Right atrium auricular region (tissue), 2 donors: ENCODE measurements at regions not wholly inside any gene's neighbourhood (a gene's known extent, or its start where the extent isn't known, plus 50 kb on each side); places are given as distances from the start of the nearest gene placed in this dataset.

Experiments used
- DNase-seq: peaks from one replicate; pipeline ENCODE4 v3.0.0-alpha.2; 2019; ENCODE audit warnings: low spot score
- H3K27ac ChIP-seq, 2 donors: fragments of 200-600 bp; sonication (generic); 1 replicate in 1 of 2; 2 replicates in 1 of 2; pipeline ENCODE4 v1.5.1; 2016 to 2019
- H3K27me3 ChIP-seq, 2 donors: fragments of 200-600 bp; sonication (generic); one replicate each; pipeline versions ENCODE4 v1.5.1 to v1.6.0; 2017 to 2019
- H3K36me3 ChIP-seq: fragments of 200-600 bp; sonication (generic); one replicate; pipeline ENCODE4 v1.5.1; 2016
- H3K4me1 ChIP-seq, 2 donors: fragments of 200-600 bp; sonication (generic); one replicate each; pipeline versions ENCODE4 v1.5.1 to v1.6.0; 2017 to 2019
- H3K4me3 ChIP-seq, 2 donors: fragments of 200-600 bp; sonication (generic); 1 replicate in 1 of 2; 2 replicates in 1 of 2; pipeline ENCODE4 v1.5.1; 2017 to 2019; ENCODE audit warnings: mild to moderate bottlenecking in 1 of 2, moderate library complexity in 1 of 2
- H3K9me3 ChIP-seq, 2 donors: fragments of 200-600 bp; sonication (generic); one replicate each; pipeline ENCODE4 v1.5.1; 2019
- TF ChIP-seq, protein P1 (sequence below), 2 donors: fragments of 200-600 bp; sonication (generic); IDR thresholded peaks; one replicate each; pipeline ENCODE4 v1.5.1; 2019; ENCODE audit warnings: antibody characterized with exemption in 2 of 2

DNA sequence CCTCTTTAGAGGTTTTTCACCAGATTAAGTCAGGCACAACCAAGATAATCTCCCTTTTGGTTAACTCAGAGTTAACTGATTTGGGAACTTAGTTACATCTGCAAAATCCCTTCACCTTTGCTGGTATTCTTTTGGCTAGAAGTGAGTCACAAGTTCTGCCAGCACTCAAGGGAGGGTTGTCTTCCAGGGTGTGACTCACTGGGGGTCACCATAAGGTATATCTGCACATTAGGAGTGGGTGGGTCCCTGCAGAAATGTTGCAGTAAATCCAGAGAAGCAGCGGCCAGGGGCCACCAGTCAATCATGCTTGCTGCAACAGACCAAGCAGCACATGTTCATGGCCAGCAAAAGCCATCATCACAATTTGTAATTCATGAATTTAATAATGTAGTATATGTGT is 59.8 kb upstream of the MAML3 start:
- TF ChIP-seq, protein P1, sequence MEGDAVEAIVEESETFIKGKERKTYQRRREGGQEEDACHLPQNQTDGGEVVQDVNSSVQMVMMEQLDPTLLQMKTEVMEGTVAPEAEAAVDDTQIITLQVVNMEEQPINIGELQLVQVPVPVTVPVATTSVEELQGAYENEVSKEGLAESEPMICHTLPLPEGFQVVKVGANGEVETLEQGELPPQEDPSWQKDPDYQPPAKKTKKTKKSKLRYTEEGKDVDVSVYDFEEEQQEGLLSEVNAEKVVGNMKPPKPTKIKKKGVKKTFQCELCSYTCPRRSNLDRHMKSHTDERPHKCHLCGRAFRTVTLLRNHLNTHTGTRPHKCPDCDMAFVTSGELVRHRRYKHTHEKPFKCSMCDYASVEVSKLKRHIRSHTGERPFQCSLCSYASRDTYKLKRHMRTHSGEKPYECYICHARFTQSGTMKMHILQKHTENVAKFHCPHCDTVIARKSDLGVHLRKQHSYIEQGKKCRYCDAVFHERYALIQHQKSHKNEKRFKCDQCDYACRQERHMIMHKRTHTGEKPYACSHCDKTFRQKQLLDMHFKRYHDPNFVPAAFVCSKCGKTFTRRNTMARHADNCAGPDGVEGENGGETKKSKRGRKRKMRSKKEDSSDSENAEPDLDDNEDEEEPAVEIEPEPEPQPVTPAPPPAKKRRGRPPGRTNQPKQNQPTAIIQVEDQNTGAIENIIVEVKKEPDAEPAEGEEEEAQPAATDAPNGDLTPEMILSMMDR (IDR thresholded peaks at IDR 0.05) = no peak
- no peaks in the 10 kb centered on the region for H3K9me3 ChIP-seq
- no peaks in the 10 kb centered on the region for H3K27me3 ChIP-seq
- H3K36me3 ChIP-seq = no peaks in the 10 kb centered on the region
- no peak overlapping the region for H3K4me3 ChIP-seq
- no peak for DNase-seq
- H3K4me1 ChIP-seq = no peaks in the 10 kb centered on the region
- H3K27ac ChIP-seq = no peak overlapping the region

DNA sequence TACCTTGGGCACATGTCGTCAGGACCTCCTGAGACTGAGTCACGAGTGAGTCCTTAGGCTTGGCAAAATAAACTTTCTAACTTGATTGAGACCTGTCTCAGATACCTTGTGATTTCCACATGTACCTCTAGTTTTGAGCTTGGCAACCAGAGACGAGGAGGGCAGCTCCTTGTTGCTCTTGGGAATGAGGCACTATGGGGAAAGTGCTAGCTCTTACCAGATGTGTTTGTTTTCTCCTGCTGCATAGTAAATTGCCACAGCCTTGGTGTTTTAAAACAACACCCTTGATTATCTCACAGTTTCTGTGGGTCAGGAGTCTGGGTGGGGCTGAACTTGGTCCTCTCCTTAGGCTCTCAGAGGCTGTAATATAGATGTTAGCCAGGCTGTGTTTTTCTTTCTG is 59.1 kb upstream of the MAML3 start:
- TF ChIP-seq, protein P1 (IDR thresholded peaks at IDR 0.05) = no peak
- Histone ChIP-seq H3K4me1 (no peaks in the 10 kb centered on the region), H3K9me3 (no peaks in the 10 kb centered on the region), H3K27ac (no peak overlapping the region), H3K36me3 (no peaks in the 10 kb centered on the region), H3K4me3 (no peak overlapping the region), H3K27me3 (no peaks in the 10 kb centered on the region)
- no peak for DNase-seq

DNA sequence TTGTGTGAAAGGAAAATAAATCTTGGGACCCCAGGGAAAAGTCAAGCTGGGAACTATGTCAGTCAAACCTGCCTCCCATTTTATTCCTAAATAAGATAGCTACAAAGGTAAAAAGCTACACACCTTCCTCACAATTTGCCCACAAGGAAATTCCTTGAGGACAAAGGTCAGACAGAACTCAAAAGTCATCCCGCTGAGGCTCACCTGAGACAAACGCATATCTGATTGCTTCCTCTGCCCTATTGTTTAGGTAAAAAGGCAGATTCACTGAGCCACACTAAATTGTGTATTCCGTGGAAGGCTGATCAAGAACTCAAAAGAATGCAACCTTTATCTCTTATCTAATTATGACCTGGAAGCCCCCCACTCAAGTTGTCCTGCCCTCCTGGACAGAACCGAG is 58.7 kb upstream of the MAML3 start:
- DNase-seq = no peak
- Histone ChIP-seq H3K4me1 (no peaks in the 10 kb centered on the region), H3K27ac (no peak overlapping the region), H3K9me3 (no peaks in the 10 kb centered on the region), H3K36me3 (no peaks in the 10 kb centered on the region), H3K27me3 (no peaks in the 10 kb centered on the region), H3K4me3 (no peak overlapping the region)
- TF ChIP-seq, protein P1 (IDR thresholded peaks at IDR 0.05) = no peak

DNA sequence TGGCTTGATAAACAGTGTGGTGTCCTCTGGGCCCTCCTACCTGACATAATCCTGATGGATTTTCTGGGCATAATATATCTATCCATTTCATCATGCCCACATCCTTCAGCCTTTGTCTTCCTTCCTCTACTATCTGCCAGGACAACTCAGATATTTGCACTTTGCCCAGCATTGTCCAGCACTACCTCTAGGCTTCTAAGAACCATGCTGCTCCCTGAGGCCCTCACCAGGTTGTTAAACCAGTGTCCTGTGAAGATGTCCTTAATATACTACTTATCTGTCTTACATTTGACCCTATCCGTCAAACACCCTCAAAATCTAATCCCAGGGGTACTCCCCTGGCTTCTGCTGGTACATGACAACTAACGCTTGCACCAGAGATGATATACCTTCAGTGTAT is 58.2 kb upstream of the MAML3 start:
- H3K4me1 ChIP-seq = no peaks in the 10 kb centered on the region
- no peak overlapping the region for H3K27ac ChIP-seq
- TF ChIP-seq, protein P1 (IDR thresholded peaks at IDR 0.05) = no peak
- H3K27me3 ChIP-seq = no peaks in the 10 kb centered on the region
- H3K36me3 ChIP-seq = no peaks in the 10 kb centered on the region
- DNase-seq = no peak
- H3K9me3 ChIP-seq = no peaks in the 10 kb centered on the region
- H3K4me3 ChIP-seq = no peak overlapping the region

DNA sequence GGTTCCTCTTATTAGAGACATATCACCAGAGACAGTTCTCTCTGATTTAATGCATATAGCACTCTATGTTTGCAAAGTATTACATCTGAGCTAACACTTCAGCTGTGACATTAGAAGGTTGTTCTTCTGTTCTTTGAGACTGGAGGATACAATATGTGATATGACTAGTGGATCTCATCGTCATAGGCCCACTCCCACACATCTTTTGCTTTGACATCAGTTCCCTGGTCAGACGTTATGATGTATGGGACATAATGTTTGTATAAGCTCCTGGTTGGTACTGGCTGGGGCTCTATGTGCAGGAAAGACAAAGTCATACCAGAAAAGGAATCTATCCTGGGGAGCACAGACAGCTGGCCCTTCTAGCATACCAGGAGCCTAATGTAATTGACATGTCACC is 57.7 kb upstream of the MAML3 start:
- H3K9me3 ChIP-seq = no peaks in the 10 kb centered on the region
- TF ChIP-seq, protein P1 (IDR thresholded peaks at IDR 0.05) = no peak
- H3K36me3 ChIP-seq = no peaks in the 10 kb centered on the region
- H3K4me1 ChIP-seq = no peaks in the 10 kb centered on the region
- H3K4me3 ChIP-seq = no peak overlapping the region
- H3K27me3 ChIP-seq = no peaks in the 10 kb centered on the region
- no peak for DNase-seq
- H3K27ac ChIP-seq = no peak overlapping the region

DNA sequence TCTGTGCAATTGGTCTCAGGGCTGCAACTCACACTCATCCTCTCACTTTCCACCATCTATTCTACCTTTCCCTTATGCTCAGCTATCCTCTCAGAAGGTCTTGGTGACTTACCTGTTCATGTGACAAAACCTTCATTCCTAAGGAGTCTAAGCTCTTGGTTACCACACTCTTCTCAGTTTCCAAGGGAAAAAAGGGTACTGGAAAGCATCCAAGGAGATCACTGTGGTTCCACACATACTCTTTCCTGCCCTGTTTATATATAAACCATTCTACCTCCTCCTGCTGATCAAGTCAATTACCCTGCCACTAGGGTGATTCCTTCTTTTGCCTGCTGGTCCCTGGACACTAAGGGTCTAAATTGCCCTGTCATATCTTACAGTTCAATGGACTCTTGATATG is 57.2 kb upstream of the MAML3 start:
- no peak overlapping the region for H3K4me3 ChIP-seq
- TF ChIP-seq, protein P1 (IDR thresholded peaks at IDR 0.05) = no peak
- no peak for DNase-seq
- H3K4me1 ChIP-seq = no peaks in the 10 kb centered on the region
- no peaks in the 10 kb centered on the region for H3K27me3 ChIP-seq
- H3K27ac ChIP-seq = no peak overlapping the region
- H3K9me3 ChIP-seq = no peaks in the 10 kb centered on the region
- H3K36me3 ChIP-seq = no peaks in the 10 kb centered on the region
